ENCODE measurements at regions not wholly inside any gene's neighbourhood (a gene's known extent, or its start where the extent isn't known, plus 50 kb on each side); places are given as distances from the start of the nearest gene placed in this dataset.

DNA sequence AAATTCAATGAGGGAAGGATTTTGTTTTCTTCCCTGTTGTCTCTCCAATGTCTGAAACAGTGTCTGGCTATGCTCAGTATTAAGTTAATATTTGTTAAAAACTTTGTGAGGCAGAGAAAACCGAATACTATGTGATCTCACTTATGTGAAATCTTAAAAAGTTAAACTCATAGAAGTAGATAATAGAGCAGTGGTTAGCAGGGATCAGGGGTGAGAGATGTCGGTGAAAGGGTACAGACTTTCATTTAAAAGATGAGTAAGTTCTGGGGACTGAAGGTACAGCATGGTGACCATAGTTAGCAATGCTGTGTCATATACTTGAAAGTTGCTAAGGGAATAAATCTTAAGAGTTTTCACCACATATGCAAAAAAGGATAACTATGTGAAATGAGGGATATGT, 244.6 kb downstream of the AASDHPPT start:
- no peaks in the 10 kb centered on the region for H3K27me3 ChIP-seq (ENCODE audit: control insufficient read depth, insufficient read depth, low read length)
- no peaks in the 10 kb centered on the region for H3K36me3 ChIP-seq (ENCODE audit: control insufficient read depth, insufficient read depth, low read length)
- ChIA-PET CTCF (no interaction called here), POLR2A (no interaction called here)
- in situ Hi-C loops (cut with HindIII; ENCODE audit: low pct_unique_long_range_greater_than_20kb, low sequenced_read_pairs), result no loop called here
- 0 out of 2 replicates have a peak, but pooled peaks cover 3% of the 10 kb centered on the region for H3K9me3 ChIP-seq (ENCODE audit: control insufficient read depth, insufficient read depth, low read depth, low read length)
- BruUV-seq (replicated peaks), result no TSS peak
- H3K4me3 ChIP-seq (ENCODE audit: low read depth in 2 of 2, low read length in 2 of 2), result no peak overlapping the region
- ATAC-seq, result no peak
- intact Hi-C loops (cut with micrococcal nuclease; ENCODE audit: unreplicated experiment), result no loop called here
- TF ChIP-seq SIN3A (IDR thresholded peaks at IDR 0.05; ENCODE audit: borderline replicate concordance, insufficient read depth, low read depth, low read length) (no peak), POLR2AphosphoS5 (IDR thresholded peaks at IDR 0.05; ENCODE audit: low read depth, low read length) (no peak), TCF7L2 (IDR thresholded peaks at IDR 0.05; ENCODE audit: low read depth, low read length) (no peak)
- TF ChIP-seq, protein P1, sequence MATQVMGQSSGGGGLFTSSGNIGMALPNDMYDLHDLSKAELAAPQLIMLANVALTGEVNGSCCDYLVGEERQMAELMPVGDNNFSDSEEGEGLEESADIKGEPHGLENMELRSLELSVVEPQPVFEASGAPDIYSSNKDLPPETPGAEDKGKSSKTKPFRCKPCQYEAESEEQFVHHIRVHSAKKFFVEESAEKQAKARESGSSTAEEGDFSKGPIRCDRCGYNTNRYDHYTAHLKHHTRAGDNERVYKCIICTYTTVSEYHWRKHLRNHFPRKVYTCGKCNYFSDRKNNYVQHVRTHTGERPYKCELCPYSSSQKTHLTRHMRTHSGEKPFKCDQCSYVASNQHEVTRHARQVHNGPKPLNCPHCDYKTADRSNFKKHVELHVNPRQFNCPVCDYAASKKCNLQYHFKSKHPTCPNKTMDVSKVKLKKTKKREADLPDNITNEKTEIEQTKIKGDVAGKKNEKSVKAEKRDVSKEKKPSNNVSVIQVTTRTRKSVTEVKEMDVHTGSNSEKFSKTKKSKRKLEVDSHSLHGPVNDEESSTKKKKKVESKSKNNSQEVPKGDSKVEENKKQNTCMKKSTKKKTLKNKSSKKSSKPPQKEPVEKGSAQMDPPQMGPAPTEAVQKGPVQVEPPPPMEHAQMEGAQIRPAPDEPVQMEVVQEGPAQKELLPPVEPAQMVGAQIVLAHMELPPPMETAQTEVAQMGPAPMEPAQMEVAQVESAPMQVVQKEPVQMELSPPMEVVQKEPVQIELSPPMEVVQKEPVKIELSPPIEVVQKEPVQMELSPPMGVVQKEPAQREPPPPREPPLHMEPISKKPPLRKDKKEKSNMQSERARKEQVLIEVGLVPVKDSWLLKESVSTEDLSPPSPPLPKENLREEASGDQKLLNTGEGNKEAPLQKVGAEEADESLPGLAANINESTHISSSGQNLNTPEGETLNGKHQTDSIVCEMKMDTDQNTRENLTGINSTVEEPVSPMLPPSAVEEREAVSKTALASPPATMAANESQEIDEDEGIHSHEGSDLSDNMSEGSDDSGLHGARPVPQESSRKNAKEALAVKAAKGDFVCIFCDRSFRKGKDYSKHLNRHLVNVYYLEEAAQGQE (IDR thresholded peaks at IDR 0.05; ENCODE audit: insufficient read depth in 1 of 2, low read depth in 2 of 2, low read length in 1 of 2), result no peak
- TF ChIP-seq, protein P2, sequence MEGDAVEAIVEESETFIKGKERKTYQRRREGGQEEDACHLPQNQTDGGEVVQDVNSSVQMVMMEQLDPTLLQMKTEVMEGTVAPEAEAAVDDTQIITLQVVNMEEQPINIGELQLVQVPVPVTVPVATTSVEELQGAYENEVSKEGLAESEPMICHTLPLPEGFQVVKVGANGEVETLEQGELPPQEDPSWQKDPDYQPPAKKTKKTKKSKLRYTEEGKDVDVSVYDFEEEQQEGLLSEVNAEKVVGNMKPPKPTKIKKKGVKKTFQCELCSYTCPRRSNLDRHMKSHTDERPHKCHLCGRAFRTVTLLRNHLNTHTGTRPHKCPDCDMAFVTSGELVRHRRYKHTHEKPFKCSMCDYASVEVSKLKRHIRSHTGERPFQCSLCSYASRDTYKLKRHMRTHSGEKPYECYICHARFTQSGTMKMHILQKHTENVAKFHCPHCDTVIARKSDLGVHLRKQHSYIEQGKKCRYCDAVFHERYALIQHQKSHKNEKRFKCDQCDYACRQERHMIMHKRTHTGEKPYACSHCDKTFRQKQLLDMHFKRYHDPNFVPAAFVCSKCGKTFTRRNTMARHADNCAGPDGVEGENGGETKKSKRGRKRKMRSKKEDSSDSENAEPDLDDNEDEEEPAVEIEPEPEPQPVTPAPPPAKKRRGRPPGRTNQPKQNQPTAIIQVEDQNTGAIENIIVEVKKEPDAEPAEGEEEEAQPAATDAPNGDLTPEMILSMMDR (IDR thresholded peaks at IDR 0.05), result no peak
- no peak for DNase-seq (ENCODE audit: low read depth, low spot score)
- H3K4me1 ChIP-seq (ENCODE audit: control insufficient read depth, insufficient read depth, low read length), result no peaks in the 10 kb centered on the region
- H3K27ac ChIP-seq (ENCODE audit: low read length), result no peak overlapping the region

DNA sequence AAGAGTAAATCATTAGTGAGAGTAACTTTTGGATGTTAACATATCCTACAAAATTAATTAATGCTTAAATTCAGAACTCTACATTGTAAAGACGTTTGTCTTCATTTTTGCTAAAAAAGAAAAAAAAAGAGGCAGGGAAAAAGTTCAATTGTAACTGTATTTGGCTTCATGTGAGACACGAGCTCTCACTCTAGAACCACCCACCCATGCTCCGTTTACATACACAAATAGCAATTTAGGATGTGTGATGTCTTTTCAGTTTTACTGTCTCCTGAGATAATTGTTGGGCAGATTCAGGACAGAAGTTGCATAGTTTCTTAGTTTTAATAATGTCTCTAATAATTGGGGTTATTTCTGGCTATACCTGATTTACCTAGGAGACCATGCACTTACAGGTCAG, 248.6 kb downstream of the AASDHPPT start:
- ChIA-PET CTCF (no interaction called here), POLR2A (no interaction called here)
- Histone ChIP-seq H3K27ac (ENCODE audit: low read length) (no peak overlapping the region), H3K27me3 (ENCODE audit: control insufficient read depth, insufficient read depth, low read length) (no peaks in the 10 kb centered on the region), H3K4me1 (ENCODE audit: control insufficient read depth, insufficient read depth, low read length) (no peaks in the 10 kb centered on the region), H3K9me3 (ENCODE audit: control insufficient read depth, insufficient read depth, low read depth, low read length) (no peaks in the 10 kb centered on the region), H3K36me3 (ENCODE audit: control insufficient read depth, insufficient read depth, low read length) (no peaks in the 10 kb centered on the region), H3K4me3 (ENCODE audit: low read depth in 2 of 2, low read length in 2 of 2) (no peak overlapping the region)
- ATAC-seq (no peak), DNase-seq (ENCODE audit: low read depth, low spot score) (no peak)
- no TSS peak for BruUV-seq (replicated peaks)
- TF ChIP-seq, protein P2 (IDR thresholded peaks at IDR 0.05), result no peak
- TF ChIP-seq POLR2AphosphoS5 (IDR thresholded peaks at IDR 0.05; ENCODE audit: low read depth, low read length) (no peak), TCF7L2 (IDR thresholded peaks at IDR 0.05; ENCODE audit: low read depth, low read length) (no peak)
- TF ChIP-seq, protein P1 (IDR thresholded peaks at IDR 0.05; ENCODE audit: insufficient read depth in 1 of 2, low read depth in 2 of 2, low read length in 1 of 2), result no peak
- intact Hi-C loops (cut with micrococcal nuclease; ENCODE audit: unreplicated experiment), result no loop called here
- in situ Hi-C loops (cut with HindIII; ENCODE audit: low pct_unique_long_range_greater_than_20kb, low sequenced_read_pairs), result no loop called here
